ENCODE measurements at regions not wholly inside any gene's neighbourhood (a gene's known extent, or its start where the extent isn't known, plus 50 kb on each side); places are given as distances from the start of the nearest gene placed in this dataset.

DNA sequence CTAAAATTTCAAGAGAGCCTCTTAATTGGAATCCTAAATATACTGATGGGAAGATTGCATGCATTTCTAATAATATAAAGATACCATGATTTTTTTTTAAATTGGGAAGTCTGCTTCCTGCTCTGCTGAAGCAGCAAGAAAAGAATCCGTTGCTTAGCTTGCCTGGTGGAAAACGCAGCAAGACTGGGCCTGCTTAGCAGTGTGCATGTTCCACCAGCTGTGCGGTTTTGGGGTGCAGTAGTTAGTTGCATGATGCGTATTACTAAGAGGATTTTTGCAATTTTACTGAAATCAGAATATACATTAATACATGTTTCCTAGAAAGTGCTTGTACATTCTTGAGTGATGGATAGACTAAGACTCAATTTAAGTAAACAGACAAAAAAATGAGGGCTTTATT, 319.9 kb downstream of the CMPK2 start:
- no peak for TF ChIP-seq TAF1 (IDR thresholded peaks at IDR 0.05; ENCODE audit: borderline replicate concordance, insufficient read depth, low read length)
- TF ChIP-seq, protein P1, sequence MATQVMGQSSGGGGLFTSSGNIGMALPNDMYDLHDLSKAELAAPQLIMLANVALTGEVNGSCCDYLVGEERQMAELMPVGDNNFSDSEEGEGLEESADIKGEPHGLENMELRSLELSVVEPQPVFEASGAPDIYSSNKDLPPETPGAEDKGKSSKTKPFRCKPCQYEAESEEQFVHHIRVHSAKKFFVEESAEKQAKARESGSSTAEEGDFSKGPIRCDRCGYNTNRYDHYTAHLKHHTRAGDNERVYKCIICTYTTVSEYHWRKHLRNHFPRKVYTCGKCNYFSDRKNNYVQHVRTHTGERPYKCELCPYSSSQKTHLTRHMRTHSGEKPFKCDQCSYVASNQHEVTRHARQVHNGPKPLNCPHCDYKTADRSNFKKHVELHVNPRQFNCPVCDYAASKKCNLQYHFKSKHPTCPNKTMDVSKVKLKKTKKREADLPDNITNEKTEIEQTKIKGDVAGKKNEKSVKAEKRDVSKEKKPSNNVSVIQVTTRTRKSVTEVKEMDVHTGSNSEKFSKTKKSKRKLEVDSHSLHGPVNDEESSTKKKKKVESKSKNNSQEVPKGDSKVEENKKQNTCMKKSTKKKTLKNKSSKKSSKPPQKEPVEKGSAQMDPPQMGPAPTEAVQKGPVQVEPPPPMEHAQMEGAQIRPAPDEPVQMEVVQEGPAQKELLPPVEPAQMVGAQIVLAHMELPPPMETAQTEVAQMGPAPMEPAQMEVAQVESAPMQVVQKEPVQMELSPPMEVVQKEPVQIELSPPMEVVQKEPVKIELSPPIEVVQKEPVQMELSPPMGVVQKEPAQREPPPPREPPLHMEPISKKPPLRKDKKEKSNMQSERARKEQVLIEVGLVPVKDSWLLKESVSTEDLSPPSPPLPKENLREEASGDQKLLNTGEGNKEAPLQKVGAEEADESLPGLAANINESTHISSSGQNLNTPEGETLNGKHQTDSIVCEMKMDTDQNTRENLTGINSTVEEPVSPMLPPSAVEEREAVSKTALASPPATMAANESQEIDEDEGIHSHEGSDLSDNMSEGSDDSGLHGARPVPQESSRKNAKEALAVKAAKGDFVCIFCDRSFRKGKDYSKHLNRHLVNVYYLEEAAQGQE (IDR thresholded peaks at IDR 0.05; ENCODE audit: insufficient read depth in 1 of 2, low read depth in 2 of 2, low read length in 2 of 2): no peak
- TF ChIP-seq POLR2AphosphoS5 (IDR thresholded peaks at IDR 0.05; ENCODE audit: low read depth, low read length): no peak
- TF ChIP-seq SIN3A (IDR thresholded peaks at IDR 0.05; ENCODE audit: borderline replicate concordance, insufficient read depth, low read length): no peak
- no peak for TF ChIP-seq FOXP2 (optimal IDR thresholded peaks at IDR 0.05; ENCODE audit: borderline replicate concordance, extremely low read depth, extremely low read length, insufficient read depth)

Data from PFSK-1 (cell line).